Fibroblast of pulmonary artery (primary cell): ENCODE measurements at regions not wholly inside any gene's neighbourhood (a gene's known extent, or its start where the extent isn't known, plus 50 kb on each side); places are given as distances from the start of the nearest gene placed in this dataset.

Experiments used
- DNase-seq: peaks from one replicate; pipeline ENCODE4 v3.0.0-alpha.2; 2010; ENCODE audit warnings: low read depth
- H3K4me3 ChIP-seq: replicated peaks from 2 replicates; pipeline ENCODE4 v1.5.1; 2011; ENCODE audit warnings: low read depth, mild to moderate bottlenecking, control low read depth, low read length, moderate library complexity
- TF ChIP-seq, protein P1 (sequence below): IDR thresholded peaks from 2 replicates; pipeline ENCODE4 v1.5.1; 2011; ENCODE audit warnings: mild to moderate bottlenecking, control low read depth, low read length, inconsistent platforms; ENCODE audit errors: missing control alignments

GRCh38 chr6:81093051-81093450 is 659.4 kb downstream of the TENT5A start:
- peak; percentile 20 for DNase-seq
- H3K4me3 ChIP-seq, result no peak overlapping the region
- TF ChIP-seq, protein P1, sequence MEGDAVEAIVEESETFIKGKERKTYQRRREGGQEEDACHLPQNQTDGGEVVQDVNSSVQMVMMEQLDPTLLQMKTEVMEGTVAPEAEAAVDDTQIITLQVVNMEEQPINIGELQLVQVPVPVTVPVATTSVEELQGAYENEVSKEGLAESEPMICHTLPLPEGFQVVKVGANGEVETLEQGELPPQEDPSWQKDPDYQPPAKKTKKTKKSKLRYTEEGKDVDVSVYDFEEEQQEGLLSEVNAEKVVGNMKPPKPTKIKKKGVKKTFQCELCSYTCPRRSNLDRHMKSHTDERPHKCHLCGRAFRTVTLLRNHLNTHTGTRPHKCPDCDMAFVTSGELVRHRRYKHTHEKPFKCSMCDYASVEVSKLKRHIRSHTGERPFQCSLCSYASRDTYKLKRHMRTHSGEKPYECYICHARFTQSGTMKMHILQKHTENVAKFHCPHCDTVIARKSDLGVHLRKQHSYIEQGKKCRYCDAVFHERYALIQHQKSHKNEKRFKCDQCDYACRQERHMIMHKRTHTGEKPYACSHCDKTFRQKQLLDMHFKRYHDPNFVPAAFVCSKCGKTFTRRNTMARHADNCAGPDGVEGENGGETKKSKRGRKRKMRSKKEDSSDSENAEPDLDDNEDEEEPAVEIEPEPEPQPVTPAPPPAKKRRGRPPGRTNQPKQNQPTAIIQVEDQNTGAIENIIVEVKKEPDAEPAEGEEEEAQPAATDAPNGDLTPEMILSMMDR, result no peak

- TF ChIP-seq, protein P1, result no peak
- H3K4me3 ChIP-seq, result no peak overlapping the region
These were observed 664.3 kb downstream of the TENT5A start for GRCh38 chr6:81088145-81088544.

DNA sequence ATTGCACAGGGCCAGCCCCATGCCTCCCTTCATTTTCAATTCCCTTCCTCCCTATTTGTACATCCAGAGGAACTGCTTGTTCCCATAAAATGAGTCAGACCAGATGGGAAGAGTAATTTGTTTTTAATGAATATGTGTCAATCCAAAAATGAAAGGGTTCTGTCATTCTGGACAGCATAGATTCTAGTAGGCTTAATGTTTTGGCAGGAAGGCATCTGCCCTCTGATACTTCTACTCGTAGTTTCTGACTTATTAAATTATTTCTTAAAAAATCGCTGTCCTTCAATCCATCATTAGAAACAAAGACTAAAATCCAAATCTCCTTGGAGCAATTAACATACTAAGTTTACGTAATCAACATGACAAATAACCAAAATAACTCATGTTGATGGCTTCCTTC is 665.5 kb downstream of the TENT5A start:
- no peak overlapping the region for H3K4me3 ChIP-seq
- no peak for DNase-seq
- TF ChIP-seq, protein P1, result no peak

More at GRCh38 chr6:81088145-81088544, 664.3 kb downstream of the TENT5A start:
- no peak for DNase-seq

GRCh38 chr6:81085431-81085790 is 667.1 kb downstream of the TENT5A start:
- H3K4me3 ChIP-seq, result no peak overlapping the region
- TF ChIP-seq, protein P1, result no peak
- no peak for DNase-seq

- no peak overlapping the region for H3K4me3 ChIP-seq
- TF ChIP-seq, protein P1, result no peak
- DNase-seq, result no peak
These were observed 667.6 kb downstream of the TENT5A start for GRCh38 chr6:81084776-81085430.

GRCh38 chr6:81075974-81076373 is 676.5 kb downstream of the TENT5A start:
- TF ChIP-seq, protein P1, result peak; percentile 69
- peak; percentile 31 for DNase-seq
- H3K4me3 ChIP-seq, result no peak overlapping the region

- TF ChIP-seq, protein P1, result no peak
- no peak overlapping the region for H3K4me3 ChIP-seq
- DNase-seq, result no peak
These were observed 679.2 kb downstream of the TENT5A start for GRCh38 chr6:81073318-81073717.
